Activated CD8-positive, alpha-beta memory T cell treated with anti-CD3 and anti-CD28 coated beads, Interleukin-2, amount 50 U/mL, for 48 hours (primary cell): ENCODE measurements at regions not wholly inside any gene's neighbourhood (a gene's known extent, or its start where the extent isn't known, plus 50 kb on each side); places are given as distances from the start of the nearest gene placed in this dataset.
"Not testable (repeated sequence)": the region's sequence is repeated elsewhere in the genome, so short reads cannot be mapped to it uniquely, and the experiment has no call there.

Experiments used
- DNase-seq: peaks from one replicate; pipeline ENCODE4 v3.0.0-alpha.2; 2020

DNA sequence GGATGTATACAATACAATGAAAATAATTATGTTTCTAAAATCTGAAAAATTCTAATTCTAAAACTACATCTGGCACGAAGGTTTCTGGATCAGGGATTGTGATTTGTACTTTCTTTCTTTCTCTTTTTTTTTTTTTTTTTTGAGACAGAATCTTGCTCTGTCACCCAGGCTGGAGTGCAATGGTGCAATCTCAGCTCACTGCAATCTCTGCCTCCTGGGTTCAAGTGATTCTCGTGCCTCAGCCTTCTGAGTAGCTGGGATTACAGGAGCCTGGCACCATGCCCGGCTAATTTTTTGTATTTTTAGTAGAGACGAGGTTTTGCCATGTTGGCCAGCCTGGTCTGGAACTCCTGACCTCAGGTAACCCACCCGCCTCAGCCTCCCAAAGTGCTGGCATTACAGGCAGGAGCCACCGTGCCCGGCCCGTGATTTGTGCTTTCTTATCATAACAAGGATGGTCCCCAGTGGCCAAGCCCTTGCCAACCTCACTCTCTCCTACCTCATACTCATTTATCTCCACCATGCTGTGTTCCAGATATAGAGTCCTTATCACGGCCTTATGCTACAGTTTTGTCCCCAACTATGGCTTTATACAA is 279.9 kb downstream of the QDPR start:
- not testable (repeated sequence) for DNase-seq

DNA sequence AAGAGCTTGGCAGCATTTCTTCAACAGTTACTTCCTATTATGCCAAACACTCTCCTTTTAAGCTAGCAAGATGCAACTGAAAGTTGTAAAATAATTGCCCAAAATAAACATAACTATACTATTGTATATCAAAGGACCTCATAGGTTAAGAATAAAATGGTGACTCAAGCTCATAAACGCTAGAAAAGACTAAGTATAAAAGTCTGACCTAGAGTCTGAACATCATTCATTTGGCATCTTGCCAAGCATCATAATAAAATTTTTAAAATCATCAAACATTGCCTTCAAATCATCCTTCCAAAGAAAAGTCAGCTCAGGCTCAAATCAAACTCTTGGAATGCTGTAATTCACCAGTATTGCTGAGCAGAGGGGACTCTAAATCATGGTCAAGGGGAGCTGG is 281.2 kb downstream of the QDPR start:
- no peak for DNase-seq

- DNase-seq: no peak
Observed at GRCh38 chr4:17220816-17221215, 291.1 kb downstream of the QDPR start.

DNA sequence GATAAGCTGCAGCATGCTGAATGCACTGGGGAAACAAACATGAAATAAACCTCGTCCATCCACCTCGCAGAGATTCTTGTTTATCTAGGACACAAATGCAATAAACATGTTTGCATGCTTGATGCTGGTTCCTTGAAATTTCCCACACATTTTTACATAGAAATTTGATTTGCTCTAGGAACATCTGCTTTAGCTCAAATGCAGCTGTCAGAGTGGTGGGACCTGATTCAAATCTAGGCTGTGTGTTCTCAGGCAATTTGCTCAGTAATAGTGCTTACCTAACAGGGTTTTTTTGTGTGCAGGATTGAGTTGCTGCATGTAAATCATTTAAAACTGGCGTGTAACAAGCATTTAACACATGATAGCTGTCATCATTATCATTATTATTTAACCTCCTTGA is 293.1 kb downstream of the QDPR start:
- no peak for DNase-seq

- no peak for DNase-seq
Observed at GRCh38 chr4:17206829-17207801, 304.8 kb downstream of the QDPR start.

GRCh38 chr4:17204908-17205307 is 306.5 kb upstream of the LDB2 start:
- no peak for DNase-seq

DNA sequence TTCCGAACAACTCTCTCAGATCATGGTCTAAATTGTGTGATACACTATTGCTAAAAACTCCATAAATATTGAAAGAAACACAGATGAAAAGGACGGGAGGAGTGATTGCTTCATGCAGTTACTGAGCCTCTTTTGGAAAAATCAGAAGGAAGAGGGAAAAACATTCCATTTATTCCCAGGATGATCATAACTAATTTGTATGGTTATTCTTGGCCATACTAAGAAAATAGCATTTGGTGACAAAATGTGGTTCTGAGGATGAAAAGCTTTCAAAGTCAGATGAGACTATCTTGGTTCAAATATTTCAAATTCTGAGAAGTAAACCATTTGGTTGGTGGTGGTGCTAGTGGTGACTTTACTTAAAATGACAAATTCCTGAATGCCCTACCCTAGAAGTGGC is 305.4 kb upstream of the LDB2 start:
- no peak for DNase-seq

DNA sequence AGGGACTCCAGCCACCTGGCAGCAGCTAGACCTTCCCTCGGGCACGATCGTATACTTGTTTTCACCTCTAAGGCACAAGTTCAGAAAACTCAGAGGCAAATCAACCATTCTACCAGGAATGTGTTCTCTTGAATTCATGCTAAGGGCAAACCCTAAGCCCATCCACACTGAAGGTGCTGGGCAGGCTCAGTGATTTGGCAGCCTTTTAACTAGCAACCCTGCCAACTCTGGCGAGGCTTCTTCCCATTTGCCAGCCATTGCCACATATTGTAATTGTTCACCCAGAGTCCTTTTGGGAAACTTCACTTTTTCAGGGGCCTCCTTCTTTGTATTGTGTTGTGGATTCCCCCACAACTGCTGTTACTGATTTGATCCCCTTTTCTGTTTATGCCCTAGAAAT is 298.6 kb upstream of the LDB2 start:
- DNase-seq: no peak

- no peak for DNase-seq
Observed at GRCh38 chr4:17195461-17196275, 297.2 kb upstream of the LDB2 start.

- DNase-seq: no peak
Observed at GRCh38 chr4:17194586-17194985, 296.1 kb upstream of the LDB2 start.

DNA sequence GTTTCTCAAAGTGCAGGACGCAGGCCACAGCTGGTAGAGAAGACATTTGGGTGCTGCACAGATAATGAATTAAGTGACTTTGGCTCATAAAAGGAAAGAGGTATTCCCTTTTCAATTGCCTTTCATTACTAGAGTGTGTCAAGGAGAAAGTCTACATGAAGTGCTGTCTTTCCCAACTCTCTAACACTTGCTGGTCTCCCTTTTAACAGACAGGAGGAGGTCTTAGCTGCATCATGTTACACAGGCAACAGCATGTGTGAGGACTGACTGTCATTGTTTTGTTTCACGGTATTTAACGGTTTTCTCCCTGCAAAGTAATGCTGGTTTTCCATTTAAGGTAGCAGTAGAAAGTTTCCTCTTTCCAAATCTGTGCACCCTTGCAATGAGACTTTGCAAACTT is 291.3 kb upstream of the LDB2 start:
- DNase-seq: no peak

DNA sequence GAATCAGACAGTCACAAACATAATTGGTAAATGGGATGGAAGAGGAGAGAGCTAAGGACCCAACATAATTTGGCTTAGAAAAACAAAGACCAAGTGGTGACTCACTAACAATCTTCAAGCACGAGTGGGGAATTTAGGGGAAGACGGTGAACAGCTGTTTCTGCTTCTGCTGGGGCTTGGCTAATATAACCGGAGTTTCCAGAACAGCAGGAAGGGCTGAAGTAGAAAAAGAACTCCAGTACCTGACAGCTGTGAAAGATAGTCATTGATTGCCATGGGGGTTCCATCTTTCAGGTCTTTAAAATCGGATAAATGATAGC is 290.9 kb upstream of the LDB2 start:
- DNase-seq: no peak

DNA sequence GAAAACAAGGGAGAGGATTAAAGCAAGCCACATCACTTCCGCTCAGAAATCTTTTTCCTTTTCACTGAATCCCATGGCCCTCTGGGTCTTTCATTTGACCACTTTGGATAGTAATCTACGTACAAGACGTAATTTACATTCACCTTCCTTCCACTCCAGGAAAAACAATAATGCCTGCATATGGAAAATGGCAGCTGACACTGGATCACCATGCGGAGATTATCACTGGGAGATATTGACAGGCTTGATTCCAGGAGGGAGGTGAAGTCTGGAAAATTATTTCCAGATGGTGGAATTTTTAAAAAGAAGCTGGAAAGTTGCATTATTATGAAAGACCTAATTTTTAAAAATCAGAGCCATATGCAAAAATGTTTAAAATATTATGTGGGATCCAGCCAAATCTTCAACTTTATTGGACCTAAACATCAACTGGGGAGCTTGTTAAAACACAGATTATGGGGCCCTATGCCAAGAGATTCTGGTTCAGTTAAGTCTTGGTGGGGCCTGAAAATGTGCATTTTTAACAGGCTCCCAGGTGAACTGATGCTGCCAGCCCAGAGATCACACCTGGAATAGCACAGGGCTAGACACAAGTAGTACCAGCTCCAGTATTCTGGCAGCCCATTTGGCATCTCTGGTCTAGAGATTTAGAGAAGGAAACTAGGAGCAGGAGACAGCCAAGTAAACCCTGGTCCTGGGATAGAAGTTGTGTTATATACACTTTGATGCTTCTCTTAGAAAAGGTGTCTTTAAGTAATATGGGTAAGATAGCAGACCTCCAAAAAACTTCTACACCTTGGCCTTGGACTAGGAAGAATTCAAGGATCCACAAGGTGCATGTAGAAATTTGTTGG is 290.3 kb upstream of the LDB2 start:
- DNase-seq: no peak

DNA sequence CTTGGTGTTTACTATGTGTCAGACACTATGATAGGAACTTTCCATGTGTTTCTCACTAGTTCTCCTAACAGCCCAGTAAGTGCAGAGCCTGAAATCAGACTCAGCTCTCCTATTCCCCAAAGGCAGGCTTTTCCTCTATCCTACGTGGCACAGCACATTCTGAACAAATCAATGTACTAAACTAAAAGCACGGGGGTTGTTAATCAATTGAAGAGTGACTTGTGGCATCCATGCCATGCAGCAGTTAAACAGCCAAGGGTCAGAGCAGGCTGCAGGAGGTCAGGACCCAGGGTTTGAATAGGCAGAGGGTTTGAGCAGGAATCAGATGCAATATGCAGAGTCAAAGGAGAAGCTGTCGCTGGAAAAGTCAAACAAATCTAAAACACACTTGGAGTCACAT is 289.7 kb upstream of the LDB2 start:
- no peak for DNase-seq

DNA sequence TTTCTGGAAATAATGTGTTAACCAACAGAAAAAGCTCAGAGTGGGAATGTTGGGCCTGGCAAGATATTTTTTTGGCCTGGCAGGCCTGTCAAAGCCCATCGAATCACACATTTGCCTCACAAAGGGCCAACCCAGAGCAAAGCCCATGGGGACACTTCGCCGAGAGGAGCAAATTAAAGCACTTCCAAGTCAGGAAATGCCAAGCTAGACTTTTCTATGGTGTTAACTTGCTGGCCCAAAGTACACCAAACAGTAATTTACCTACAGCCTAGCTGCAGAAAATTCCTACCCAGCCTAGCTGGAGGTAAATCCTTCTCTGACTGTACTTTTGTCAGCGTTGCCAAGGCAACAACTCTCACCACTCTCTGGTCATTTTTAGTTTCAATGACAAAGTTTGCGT is 288.6 kb upstream of the LDB2 start:
- DNase-seq: no peak

DNA sequence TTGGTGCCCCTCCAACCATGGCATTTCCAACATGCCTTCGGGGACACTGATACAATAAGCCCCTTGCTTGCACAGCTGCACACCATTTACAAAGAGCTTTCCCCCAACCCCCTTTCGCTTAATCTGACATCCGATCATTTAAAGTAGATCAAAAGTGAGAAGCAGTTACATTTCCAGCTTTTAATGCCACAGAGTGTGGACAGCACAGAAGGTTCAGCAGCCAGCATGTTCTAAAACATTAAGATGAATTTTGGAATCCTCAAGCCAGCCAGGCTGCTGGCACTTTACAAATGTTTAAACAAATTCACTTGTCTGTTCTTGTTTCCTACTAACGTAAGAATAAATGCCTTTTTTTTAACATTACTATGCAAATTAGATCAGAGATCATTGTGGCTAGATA is 284.4 kb upstream of the LDB2 start:
- DNase-seq: no peak

- no peak for DNase-seq
Observed at GRCh38 chr4:17174751-17175150, 276.3 kb upstream of the LDB2 start.

DNA sequence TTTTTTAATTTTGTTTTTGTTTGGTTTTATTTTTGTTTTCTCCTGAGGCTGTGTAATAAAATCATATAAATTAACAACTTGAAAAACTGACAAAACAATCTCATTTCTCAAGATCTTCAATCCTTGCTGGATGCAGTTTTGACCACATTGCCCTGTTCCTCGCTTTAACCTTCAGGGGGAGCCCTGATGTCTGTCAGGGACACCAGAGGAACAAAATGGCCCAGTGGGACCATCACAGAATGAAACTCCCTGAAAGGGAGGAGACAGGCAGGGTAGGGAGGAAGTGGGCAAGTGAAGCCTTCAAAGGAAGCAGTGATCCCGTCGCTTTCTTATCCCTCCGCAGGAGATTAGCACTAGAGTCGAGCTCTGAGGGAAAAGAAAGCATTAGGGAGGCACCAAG is 274.9 kb upstream of the LDB2 start:
- no peak for DNase-seq

DNA sequence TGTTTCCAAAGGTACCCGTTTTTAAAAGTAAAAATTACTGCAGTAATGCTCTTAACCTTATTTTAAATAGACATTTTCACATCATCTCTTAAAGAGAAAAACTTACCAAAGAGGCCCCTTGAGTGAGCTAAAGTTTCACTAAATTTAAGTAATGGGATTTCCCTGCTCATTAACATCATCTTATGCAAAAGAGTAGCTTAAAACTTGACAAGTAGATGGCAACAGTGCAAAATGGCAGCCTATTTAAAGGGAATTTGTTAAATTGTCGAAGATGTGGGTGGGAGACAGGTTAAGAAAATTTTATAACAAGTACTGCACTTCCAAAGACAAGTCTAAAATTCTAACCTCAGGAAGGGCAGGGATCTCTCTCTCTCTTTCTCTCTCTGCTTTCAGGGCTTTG is 271.7 kb upstream of the LDB2 start:
- DNase-seq: no peak

GRCh38 chr4:17169699-17170098 is 271.3 kb upstream of the LDB2 start:
- DNase-seq: no peak

DNA sequence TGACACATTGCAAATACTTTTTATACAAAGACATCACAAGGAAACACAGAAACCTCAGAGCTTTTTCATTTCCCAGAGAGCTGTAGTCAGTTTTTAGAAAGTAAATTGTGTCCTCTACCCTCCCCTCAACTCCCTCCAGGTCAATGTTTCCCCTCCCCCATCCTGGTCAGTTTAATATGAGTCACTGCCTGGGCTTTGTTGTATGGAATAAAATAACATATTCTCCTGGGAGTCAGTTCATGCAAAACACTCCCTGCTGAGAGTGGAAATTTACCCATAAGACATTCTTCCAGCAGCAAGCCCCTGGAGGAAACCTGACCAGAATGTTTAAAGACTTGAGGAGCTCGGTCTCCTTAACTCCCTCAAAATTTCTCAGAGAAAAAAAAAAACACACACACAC is 270.1 kb upstream of the LDB2 start:
- DNase-seq: no peak

- no peak for DNase-seq
Observed at GRCh38 chr4:17166954-17167353, 268.5 kb upstream of the LDB2 start.

DNA sequence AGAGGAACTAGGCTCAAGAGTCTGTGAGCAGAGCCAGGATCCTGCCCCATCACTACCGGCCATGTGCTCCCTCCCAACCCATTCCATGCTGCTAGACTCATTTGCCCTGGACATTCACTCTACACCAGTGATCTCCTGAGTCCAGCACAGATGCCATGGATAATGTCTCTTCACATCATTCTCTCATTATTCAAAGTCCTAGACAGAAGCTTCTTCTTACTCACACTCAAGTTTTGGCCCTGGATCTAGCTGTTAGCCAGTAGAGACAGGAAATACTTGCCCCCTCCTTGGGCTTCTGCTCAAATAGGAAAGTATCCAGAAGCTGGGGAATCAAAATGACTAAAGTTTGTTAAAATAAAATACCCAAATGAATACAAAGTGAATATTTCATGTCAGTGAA is 266.8 kb upstream of the LDB2 start:
- no peak for DNase-seq
